HG03354 (cell line): ENCODE measurements at regions not wholly inside any gene's neighbourhood (a gene's known extent, or its start where the extent isn't known, plus 50 kb on each side); places are given as distances from the start of the nearest gene placed in this dataset.

Source experiments
- ATAC-seq: cut with Tn5 transposase; IDR thresholded peaks from one replicate; pipeline ENCODE4 v1.9.1; 2021; ENCODE audit warnings: mild to moderate bottlenecking; ENCODE audit not compliant: unreplicated experiment, poor library complexity, severe bottlenecking

GRCh38 chrX:68909945-68910344 is 81.1 kb downstream of the EFNB1 start:
- ATAC-seq, result no peak

GRCh38 chrX:68908071-68908470 is 79.2 kb downstream of the EFNB1 start:
- no peak for ATAC-seq

DNA sequence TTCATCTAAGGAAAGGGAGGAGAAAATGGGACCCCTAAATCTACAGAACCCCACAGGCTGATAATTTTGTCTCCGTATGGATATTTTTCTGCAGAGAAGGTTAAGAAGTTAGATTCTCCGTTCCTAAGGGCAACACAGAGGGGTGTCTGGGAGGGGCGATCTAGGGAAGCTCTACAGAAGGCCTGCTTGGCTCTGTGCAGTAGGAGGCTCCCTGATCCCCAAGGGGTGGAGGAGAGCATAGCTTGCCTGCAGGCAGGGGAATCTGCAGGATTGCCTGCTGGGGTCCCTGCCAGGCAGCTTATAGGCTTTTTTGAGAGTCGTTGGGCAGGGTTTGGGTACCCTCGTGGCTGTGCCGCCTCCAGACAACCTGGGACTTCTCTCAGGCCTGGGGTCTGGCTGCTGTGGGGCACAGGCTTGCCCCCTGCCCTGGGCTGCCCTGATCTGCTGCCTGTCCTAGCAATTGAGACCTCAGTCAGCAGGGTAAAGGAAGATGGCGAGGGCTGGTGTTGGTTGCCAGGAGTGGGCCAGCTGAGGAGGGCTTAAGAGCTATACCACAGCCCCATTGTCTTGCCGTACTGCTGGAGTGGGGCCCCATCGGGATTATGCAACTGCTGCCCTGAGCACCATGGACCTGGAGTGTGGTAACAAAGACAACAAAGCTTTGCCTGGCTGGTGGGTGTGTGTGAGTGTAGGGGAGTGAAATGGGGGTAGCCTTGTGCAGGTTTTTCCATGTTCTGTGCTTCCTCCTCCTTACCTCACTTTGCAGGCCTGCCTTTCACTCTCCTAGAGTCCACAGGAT is 74.1 kb downstream of the EFNB1 start:
- no peak for ATAC-seq

GRCh38 chrX:68901519-68901918 is 72.7 kb downstream of the EFNB1 start:
- ATAC-seq, result no peak

DNA sequence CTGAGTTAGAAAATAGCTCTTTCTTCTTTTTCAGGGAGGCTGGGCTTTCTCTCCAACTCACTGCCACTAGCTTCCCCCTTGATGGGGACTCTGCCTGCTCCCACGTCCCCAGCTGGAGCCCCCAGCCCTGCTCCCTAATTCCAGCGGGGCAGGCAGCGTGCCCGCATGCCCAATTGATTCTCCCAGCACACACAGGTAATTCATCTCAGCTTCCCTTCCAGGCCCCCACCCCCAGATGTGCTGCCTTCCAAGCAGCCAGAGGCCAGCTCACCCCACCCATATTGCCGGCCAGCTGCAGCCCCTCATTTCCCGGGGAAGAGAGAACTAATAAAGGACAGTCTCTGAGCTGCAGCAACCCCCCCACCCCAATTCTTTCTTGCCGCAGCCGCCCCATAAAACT is 69.8 kb downstream of the EFNB1 start:
- no peak for ATAC-seq

DNA sequence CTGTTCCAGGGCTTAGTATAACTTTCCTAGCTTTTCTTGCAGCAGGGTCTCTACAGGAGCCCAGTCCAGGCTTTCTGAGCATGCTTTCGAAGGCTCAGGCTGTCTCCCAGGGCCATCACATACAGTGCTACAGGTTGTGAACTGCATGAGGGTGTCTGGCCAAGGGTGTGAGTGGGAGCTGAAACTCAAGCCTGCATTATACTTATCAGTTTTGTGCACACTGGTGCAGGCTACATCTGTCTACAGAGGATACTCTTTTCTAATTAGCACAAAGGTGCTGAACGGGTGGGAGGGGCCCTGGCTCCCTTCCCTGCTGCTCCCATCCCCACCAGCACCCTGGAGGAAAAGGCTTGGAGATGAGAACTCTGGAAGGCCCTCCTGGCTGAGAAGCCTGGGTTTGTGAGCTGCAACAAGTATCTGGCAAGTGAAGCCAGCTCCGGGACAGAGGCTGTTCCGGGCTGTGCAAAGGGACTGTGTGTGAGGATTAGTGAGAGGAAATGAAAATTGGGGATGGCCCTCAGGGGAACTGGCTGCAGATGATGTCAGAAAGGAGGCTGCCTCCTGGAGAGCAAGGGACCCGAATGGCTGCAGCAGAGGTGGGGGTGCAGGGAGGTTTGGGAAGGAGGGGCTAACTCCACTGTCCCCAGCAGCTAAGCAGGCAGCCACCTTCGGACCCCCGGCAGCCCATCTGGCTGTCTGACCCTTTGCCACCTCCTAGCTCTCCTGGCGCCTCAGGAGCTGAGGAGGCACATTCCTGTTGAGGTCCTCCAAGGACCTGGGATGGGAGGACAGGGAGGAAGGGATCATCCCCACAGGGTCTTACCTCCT is 68.5 kb downstream of the EFNB1 start:
- ATAC-seq, result no peak

DNA sequence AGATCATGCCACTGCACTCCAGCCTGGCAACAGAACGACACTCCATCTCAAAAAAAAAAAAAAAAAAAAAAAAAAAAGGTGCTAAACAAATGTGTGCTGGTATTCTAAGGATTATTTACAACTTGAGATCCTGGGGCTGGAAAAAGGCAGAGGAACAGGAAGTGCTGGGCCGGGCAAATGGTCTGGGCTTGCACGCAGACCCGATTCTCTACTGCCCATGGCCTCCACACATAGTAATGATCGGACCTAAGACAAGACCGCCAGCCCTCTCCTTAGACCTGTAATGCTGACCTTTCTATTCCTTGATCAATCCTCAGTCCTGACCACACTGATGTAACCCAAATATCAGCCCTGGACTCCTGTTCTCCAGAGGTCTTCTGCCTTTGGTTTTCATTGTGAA is 67.8 kb downstream of the EFNB1 start:
- no peak for ATAC-seq

DNA sequence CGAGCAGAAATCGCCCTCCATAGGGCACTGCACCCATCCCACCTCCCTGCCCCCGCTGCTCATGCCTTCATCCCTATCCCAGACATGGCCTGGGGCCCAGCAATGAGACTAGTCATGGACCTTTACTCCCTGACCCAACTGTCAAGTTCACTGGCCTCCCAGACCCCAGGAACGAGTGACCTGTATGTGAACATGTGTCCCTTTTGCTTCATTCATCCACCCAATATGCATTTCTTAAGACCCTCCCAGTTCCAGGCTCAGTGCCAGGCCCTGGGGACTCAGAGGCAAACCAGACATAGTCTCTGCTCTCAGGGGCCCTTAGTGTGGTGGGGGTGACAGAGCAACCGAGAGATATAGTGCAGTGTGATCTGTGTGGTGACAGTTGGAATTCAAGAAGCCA is 67.0 kb downstream of the EFNB1 start:
- no peak for ATAC-seq

DNA sequence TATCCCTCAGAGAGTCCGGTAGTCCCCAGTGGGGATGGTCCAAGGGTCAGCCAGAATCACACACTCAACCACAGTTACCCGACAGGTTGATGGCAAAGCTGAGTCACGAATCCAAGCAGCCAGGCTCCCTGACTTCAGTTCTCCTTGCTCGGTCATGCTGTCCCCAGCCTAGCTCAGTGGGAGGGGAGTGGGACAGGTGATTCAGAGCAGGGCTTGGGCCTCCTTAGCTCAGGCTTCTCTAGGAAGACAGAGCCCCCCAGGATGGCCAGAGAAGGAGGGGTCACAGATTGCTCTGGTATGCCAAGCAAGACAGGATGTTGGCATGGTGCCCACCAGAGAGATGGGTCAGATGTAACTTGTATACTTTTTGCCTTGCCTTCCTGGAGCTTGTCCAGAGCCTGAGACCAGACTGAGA is 66.5 kb downstream of the EFNB1 start:
- ATAC-seq, result no peak

GRCh38 chrX:68894513-68895340 is 65.9 kb downstream of the EFNB1 start:
- no peak for ATAC-seq

DNA sequence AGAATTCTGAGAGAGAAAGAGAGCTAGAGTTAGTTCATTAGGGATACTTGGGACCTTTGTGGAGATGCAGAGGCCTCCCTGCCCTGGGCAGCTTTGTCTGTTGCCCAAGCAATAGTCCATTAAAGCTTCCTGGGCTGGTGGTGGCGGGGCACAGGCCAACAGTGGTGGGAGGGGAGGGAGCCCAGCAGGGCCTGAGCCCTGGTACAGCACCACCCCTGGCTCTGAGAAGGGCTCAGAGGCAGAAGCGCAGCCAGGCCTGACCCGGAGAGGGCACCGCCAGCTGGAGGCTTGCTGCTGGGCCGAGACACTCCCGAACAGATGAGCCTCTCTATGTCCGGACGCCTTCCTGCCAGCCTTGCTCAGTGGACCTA is 65.3 kb downstream of the EFNB1 start:
- no peak for ATAC-seq

- ATAC-seq, result no peak
These were observed 63.8 kb downstream of the EFNB1 start for GRCh38 chrX:68892651-68893050.

GRCh38 chrX:68892134-68892533 is 63.3 kb downstream of the EFNB1 start:
- no peak for ATAC-seq
